ENCODE measurements at regions not wholly inside any gene's neighbourhood (a gene's known extent, or its start where the extent isn't known, plus 50 kb on each side); places are given as distances from the start of the nearest gene placed in this dataset.

GRCh38 chr13:68816715-68817114, 1290.9 kb upstream of the ATXN8OS start:
- in situ Hi-C loops (cut with MboI) (no loop called here), intact Hi-C loops (cut with micrococcal nuclease) (loop anchor here (5.0 to 10.0 kb wide), 2 partner anchors 111 to 708 kb away; no protein-coding TSS in a partner anchor)
- H4K20me1 ChIP-seq (replicated peaks; ENCODE audit: control insufficient read depth, insufficient read depth, low read length): no peaks in the 10 kb centered on the region
- no peak overlapping the region for H3K4me2 ChIP-seq (ENCODE audit: insufficient read depth, low read length)
- TF ChIP-seq ZKSCAN8 (CRISPR knock-in tag; IDR thresholded peaks at IDR 0.05) (no peak), LCOR (CRISPR knock-in tag; IDR thresholded peaks at IDR 0.05) (no peak), SREBF2 (CRISPR knock-in tag; IDR thresholded peaks at IDR 0.05) (no peak), SNAPC5 (CRISPR knock-in tag; IDR thresholded peaks at IDR 0.05) (no peak), HDAC2 (IDR thresholded peaks at IDR 0.05) (no peak), BRF1 (IDR thresholded peaks at IDR 0.05; ENCODE audit: borderline replicate concordance, extremely low read depth, insufficient read length) (no peak), TAF1 (IDR thresholded peaks at IDR 0.05; ENCODE audit: control insufficient read depth, extremely low read depth, insufficient read depth, low read length, severe bottlenecking) (no peak), SIX5 (IDR thresholded peaks at IDR 0.05; ENCODE audit: borderline replicate concordance in 1 of 2, insufficient read depth in 1 of 2, low read depth in 1 of 2, low read length in 2 of 2) (no peak), EZH2 (IDR thresholded peaks at IDR 0.05; ENCODE audit: borderline replicate concordance, low read depth, low read length) (no peak), ZNF263 (CRISPR knock-in tag; IDR thresholded peaks at IDR 0.05; ENCODE audit: borderline replicate concordance) (no peak), ZNF445 (CRISPR knock-in tag; IDR thresholded peaks at IDR 0.05; ENCODE audit: low read depth) (no peak)
- H3K9ac ChIP-seq (ENCODE audit: insufficient read depth in 1 of 2, low read depth in 2 of 2, low read length in 2 of 2): no peak overlapping the region
- no peaks in the 10 kb centered on the region for H3K9me1 ChIP-seq (ENCODE audit: control insufficient read depth, insufficient read depth, low read length)
- H3K4me1 ChIP-seq (replicated peaks in 1 of 2; ENCODE audit: control insufficient read depth in 2 of 2, insufficient read depth in 2 of 2, low read length in 2 of 2): no peaks in the 10 kb centered on the region; a peak in 1 of 5 replicates
- no peaks in the 10 kb centered on the region for H3K36me3 ChIP-seq (ENCODE audit: control insufficient read depth, insufficient read depth, low read length)
- POLR2A ChIA-PET: interaction anchor here (0.6 kb wide), 1 partner anchor 178 kb away, joined by 3 read pairs; no protein-coding TSS in a partner anchor
- FAIRE-seq: no peak
- no peaks in the 10 kb centered on the region for H3K79me2 ChIP-seq (ENCODE audit: control insufficient read depth, insufficient read depth, low read length)
- no peaks in the 10 kb centered on the region for H3K27me3 ChIP-seq (ENCODE audit: control insufficient read depth in 2 of 2, insufficient read depth in 2 of 2, low read length in 2 of 2)
- CTCF ChIA-PET (ENCODE audit: low intra/inter-chr PET ratio): interaction anchor here (0.7 kb wide), 1 partner anchor 136 kb away, joined by 3 read pairs; no protein-coding TSS in a partner anchor
- 0 out of 2 replicates have a peak overlapping the region, but pooled peaks have one; percentile 16 for H2AFZ ChIP-seq (ENCODE audit: low read depth, low read length)
- 6% methylated on average over 4 of the region's 7 CpGs for WGBS (ENCODE audit: insufficient coverage, low coverage, missing lambda C conversion rate)
- no peaks in the 10 kb centered on the region for H3K9me3 ChIP-seq (replicated peaks; ENCODE audit: control insufficient read depth, insufficient read depth, low read depth, low read length)
- DNase-seq (ENCODE audit: extremely low read depth in 1 of 4, low spot score in 3 of 4): peak in 1 of 4 experiments; percentile 12
- H3K4me3 ChIP-seq: no peak overlapping the region
- no peak for ATAC-seq
- no peak overlapping the region for H3K27ac ChIP-seq (ENCODE audit: extremely low read depth, low read depth, low read length)
- no TSS peak for BruUV-seq (replicated peaks)

Measured in K562 (cell line).